NOMO-1 (cell line): ENCODE measurements at regions not wholly inside any gene's neighbourhood (a gene's known extent, or its start where the extent isn't known, plus 50 kb on each side); places are given as distances from the start of the nearest gene placed in this dataset.

Experiments used
- DNase-seq, 2 experiments: peaks; one replicate each; lab custom pipeline; 2025; ENCODE audit not compliant: unreplicated experiment in 2 of 2; lab: John Stamatoyannopoulos, UW

- DNase-seq = no peak
Measured at GRCh38 chr10:10532236-10532635, 485.4 kb upstream of the CELF2 start.

GRCh38 chr10:10532826-10533225 lies 484.8 kb upstream of the CELF2 start:
- DNase-seq = no peak

GRCh38 chr10:10533437-10533836 lies 484.2 kb upstream of the CELF2 start:
- DNase-seq = no peak

GRCh38 chr10:10538326-10538725 lies 479.3 kb upstream of the CELF2 start:
- DNase-seq = no peak

GRCh38 chr10:10540398-10540797 lies 477.3 kb upstream of the CELF2 start:
- DNase-seq = no peak

GRCh38 chr10:10542477-10542876 lies 475.2 kb upstream of the CELF2 start:
- DNase-seq = no peak

GRCh38 chr10:10544890-10545289 lies 472.8 kb upstream of the CELF2 start:
- no peak for DNase-seq

- DNase-seq = no peak
Measured at GRCh38 chr10:10545771-10546170, 471.9 kb upstream of the CELF2 start.

- DNase-seq = no peak
Measured at GRCh38 chr10:10551596-10552301, 465.9 kb upstream of the CELF2 start.

GRCh38 chr10:10552948-10553347 lies 464.7 kb upstream of the CELF2 start:
- no peak for DNase-seq

GRCh38 chr10:10564081-10564794 lies 453.4 kb upstream of the CELF2 start:
- DNase-seq = no peak

GRCh38 chr10:10576937-10577336 lies 440.7 kb upstream of the CELF2 start:
- DNase-seq = no peak

GRCh38 chr10:10579709-10580108 lies 438.0 kb upstream of the CELF2 start:
- no peak for DNase-seq

- peak; percentile 21 to 52 for DNase-seq
Measured at GRCh38 chr10:10584161-10584560, 433.5 kb upstream of the CELF2 start.

- DNase-seq = no peak
Measured at GRCh38 chr10:10587744-10588393, 429.8 kb upstream of the CELF2 start.

GRCh38 chr10:10589540-10590303 lies 427.9 kb upstream of the CELF2 start:
- no peak for DNase-seq

GRCh38 chr10:10591715-10592341 lies 425.8 kb upstream of the CELF2 start:
- no peak for DNase-seq

GRCh38 chr10:10596256-10596655 lies 421.4 kb upstream of the CELF2 start:
- DNase-seq = no peak

GRCh38 chr10:10598297-10598696 lies 419.4 kb upstream of the CELF2 start:
- no peak for DNase-seq

- no peak for DNase-seq
Measured at GRCh38 chr10:10600004-10600403, 417.7 kb upstream of the CELF2 start.
